GM18508 (cell line): ENCODE measurements at regions not wholly inside any gene's neighbourhood (a gene's known extent, or its start where the extent isn't known, plus 50 kb on each side); places are given as distances from the start of the nearest gene placed in this dataset.

ENCODE experiments used
- ATAC-seq: cut with Tn5 transposase; IDR thresholded peaks from one replicate; pipeline ENCODE4 v1.9.1; 2021; ENCODE audit warnings: moderate number of reproducible peaks; ENCODE audit not compliant: insufficient read depth, unreplicated experiment

GRCh38 chr11:127105593-127106541, 105.3 kb upstream of the KIRREL3 start:
- no peak for ATAC-seq

DNA sequence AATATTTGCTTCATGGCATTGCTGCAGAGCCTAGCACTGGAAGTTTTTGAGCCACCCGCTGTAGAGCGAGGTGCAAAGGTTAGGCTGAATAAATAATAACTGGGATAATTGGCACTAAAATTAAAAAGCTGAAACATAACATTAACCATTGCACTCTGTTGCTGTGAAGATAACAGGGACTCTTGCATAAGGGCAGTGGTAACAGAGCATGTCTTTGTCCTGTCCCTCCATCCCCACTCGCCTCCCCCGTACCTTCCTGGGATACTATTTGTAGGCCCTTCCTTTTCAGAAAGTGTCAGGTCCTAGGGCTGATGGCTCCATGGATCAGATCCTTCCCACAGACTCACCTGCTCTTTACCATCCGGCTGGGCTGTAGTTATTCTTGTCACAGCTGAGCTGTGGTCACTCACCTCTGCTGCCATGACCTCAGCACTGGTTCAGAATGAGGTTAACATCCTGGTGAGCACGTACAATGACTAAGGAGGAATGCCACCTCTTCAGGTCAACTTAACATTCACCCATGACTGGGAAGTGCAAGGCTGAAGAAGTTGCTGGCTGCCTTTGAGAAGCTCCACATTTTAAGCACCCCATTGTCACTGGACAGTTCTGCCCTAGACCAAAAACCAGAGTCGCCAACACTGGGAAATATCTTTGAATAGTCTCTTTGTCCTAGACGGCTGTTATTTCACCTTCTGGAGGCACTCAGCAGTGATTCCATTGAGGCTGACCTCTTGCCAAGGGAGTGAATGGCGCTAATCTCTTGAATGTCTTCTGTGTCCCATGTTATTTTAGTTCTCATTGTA, 103.2 kb upstream of the KIRREL3 start:
- no peak for ATAC-seq

DNA sequence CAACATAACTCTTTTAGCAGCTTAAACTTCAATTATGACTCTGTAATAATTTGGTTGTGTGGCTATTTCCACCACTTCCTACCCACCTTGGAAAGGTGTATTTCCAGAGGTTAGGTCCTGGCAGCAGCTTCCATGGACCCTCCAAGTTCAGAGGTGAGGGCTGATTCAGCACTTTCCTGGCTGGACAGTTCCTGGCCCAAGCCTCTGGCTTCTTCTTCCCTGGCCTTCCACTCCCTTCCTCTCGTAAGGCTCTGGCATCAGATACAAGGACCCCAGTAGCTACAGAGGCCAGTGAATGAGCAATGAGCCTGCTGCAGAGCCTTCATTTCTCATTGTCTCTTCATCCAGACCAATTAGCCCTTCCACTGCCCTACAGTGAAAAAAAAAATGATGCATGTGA, 98.1 kb upstream of the KIRREL3 start:
- ATAC-seq: no peak

GRCh38 chr11:127080735-127081134, 80.2 kb upstream of the KIRREL3 start:
- ATAC-seq: no peak

DNA sequence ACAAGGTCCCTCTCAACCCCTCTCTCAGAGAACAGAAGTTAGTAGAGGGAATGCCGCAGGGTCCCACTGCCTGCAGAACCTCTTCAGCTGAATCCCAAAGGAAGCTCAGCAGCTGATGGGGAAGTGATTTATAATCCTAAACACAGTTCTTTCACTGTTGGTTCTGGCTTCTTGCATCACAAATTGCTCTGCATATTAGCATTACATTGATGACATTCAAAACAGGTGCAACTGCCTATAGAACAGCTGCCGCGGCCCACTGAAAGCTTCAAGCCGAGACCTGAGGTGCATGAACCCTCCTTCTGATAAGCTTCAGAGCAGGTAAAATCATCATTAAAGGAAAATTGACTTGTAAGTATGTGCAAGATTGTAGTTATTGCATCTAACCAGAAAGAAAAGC, 75.2 kb upstream of the KIRREL3 start:
- ATAC-seq: no peak

GRCh38 chr11:127074151-127074761, 73.7 kb upstream of the KIRREL3 start:
- ATAC-seq: peak; percentile 92

- no peak for ATAC-seq
Observed at GRCh38 chr11:127073621-127074020, 73.1 kb upstream of the KIRREL3 start.

- ATAC-seq: no peak
Observed at GRCh38 chr11:127071606-127072005, 71.0 kb upstream of the KIRREL3 start.

DNA sequence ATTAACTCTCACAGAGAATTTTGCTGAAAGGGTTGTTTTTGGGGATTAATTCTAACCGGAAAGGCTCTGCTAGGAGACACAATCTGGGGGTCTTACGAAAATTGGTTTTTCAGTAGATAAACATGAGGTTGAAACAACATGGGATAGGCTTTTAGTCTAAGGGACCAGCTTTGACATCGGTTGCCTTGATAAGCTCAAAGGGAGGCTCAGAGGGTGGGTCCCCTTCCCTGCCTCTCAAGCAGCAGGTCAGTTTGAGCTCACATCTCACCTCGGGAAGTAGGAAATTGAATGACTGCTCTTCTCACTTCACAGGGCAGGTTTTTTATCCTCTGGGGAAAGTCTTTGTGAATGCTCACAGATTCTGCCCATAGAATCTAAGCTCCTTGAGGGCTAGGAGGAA, 70.2 kb upstream of the KIRREL3 start:
- ATAC-seq: no peak

GRCh38 chr11:127066401-127067090, 66.0 kb upstream of the KIRREL3 start:
- ATAC-seq: no peak

- ATAC-seq: no peak
Observed at GRCh38 chr11:127063241-127063640, 62.7 kb upstream of the KIRREL3 start.

DNA sequence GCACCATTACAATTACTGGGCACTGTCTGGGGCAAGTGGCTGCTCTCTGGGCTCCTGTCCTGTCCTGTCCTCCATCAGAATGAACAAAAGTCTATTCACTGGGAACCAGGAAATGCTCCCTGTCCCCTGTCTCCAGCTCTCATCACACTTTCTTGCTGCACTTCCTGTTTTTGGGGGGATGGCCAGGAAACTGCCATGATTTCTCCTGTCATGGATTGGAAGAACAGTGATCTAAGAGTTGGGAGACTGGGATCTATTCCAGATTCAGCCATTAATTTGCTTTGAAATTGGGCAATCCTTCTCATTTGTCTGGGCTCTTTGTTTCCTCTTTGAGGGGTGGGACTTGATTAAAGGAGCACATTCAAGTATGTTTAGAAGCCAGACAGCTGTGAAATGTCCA, 61.4 kb upstream of the KIRREL3 start:
- ATAC-seq: no peak

GRCh38 chr11:127059750-127060149, 59.2 kb upstream of the KIRREL3 start:
- ATAC-seq: no peak

DNA sequence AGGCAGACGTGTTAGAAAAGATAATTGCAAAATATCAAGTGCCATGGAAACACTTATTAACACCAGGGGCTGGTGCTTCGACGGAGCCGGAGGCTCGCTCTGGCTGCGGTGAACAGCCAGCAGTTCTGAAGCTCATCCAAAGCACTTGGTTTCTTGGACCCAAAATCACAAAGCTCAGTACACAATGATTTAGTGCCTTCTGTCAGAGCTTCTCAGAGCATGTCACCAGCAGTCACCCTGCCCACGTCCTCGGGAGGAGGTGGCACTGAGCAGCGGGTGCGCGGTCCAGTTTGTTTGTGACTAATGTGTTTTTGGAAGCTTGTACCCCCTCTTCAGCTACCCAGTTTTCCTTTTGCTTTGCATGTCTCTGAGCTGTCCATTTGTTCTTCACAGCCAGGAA, 58.7 kb upstream of the KIRREL3 start:
- no peak for ATAC-seq

DNA sequence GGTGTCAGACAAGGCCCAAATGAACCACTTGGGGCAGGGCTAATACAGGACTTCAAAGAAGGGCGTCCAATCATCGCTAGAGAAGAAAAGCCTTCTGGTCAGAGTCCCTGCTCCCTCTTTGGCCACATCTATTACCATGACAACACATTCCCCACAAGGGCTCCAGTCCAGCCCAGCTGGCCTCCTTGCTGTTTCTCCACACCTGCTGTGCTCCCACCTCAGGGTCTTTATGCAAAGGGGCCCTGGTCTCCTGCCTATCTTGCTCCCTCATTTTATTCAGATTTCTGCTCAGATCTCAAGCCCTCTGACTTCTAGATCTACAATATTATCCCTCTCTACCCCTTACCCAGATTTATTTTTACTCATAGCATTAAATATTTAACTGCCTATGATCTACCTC, 58.0 kb upstream of the KIRREL3 start:
- ATAC-seq: no peak

- ATAC-seq: no peak
Observed at GRCh38 chr11:127057126-127057525, 56.6 kb upstream of the KIRREL3 start.

- no peak for ATAC-seq
Observed at GRCh38 chr11:127056338-127056971, 55.9 kb upstream of the KIRREL3 start.

GRCh38 chr11:127055236-127055635, 54.7 kb upstream of the KIRREL3 start:
- no peak for ATAC-seq

GRCh38 chr11:127054153-127054552, 53.6 kb upstream of the KIRREL3 start:
- ATAC-seq: no peak

GRCh38 chr11:127052404-127052803, 51.8 kb upstream of the KIRREL3 start:
- no peak for ATAC-seq
